ENCODE measurements at regions not wholly inside any gene's neighbourhood (a gene's known extent, or its start where the extent isn't known, plus 50 kb on each side); places are given as distances from the start of the nearest gene placed in this dataset.

DNA sequence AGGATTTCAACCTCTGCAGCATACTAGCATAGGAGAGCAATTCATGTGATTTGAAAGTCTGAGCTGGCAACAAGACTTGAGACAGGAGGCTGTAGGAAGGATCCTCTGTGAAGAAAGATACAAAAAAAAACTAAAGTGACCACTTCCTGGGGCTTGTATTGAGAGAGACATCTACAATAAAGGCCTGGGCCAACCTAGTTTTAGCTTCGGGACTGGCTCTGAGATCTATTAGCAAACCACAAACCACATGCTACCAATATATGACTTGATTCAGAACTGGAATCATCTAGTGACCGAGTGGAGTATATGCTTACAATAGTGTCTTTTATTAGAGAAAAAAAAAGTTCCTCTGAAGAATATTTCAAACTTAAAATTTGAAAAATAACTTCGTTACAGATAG is 1448.9 kb upstream of the CDH6 start:
- Mint-ChIP-seq H3K9me3 (no peaks in the 10 kb centered on the region), H3K4me3 (no peak overlapping the region), H3K4me1 (no peaks in the 10 kb centered on the region), H3K27me3 (ENCODE audit: insufficient read depth, low read depth, poor library complexity) (no peaks in the 10 kb centered on the region), H3K27ac (no peak overlapping the region; the same call in 1 of the 2 replicates), H3K36me3 (ENCODE audit: low read depth) (no peaks in the 10 kb centered on the region)
- H3K36me3 ChIP-seq (ENCODE audit: insufficient read depth), result no peaks in the 10 kb centered on the region
- H3K27ac ChIP-seq (ENCODE audit: low read depth), result no peak overlapping the region
- H3K9me2 ChIP-seq (ENCODE audit: insufficient read depth), result no peaks in the 10 kb centered on the region
- DNase-seq (ENCODE audit: low spot score), result no peak
- ATAC-seq, result no peak
- TF ChIP-seq, protein P1, sequence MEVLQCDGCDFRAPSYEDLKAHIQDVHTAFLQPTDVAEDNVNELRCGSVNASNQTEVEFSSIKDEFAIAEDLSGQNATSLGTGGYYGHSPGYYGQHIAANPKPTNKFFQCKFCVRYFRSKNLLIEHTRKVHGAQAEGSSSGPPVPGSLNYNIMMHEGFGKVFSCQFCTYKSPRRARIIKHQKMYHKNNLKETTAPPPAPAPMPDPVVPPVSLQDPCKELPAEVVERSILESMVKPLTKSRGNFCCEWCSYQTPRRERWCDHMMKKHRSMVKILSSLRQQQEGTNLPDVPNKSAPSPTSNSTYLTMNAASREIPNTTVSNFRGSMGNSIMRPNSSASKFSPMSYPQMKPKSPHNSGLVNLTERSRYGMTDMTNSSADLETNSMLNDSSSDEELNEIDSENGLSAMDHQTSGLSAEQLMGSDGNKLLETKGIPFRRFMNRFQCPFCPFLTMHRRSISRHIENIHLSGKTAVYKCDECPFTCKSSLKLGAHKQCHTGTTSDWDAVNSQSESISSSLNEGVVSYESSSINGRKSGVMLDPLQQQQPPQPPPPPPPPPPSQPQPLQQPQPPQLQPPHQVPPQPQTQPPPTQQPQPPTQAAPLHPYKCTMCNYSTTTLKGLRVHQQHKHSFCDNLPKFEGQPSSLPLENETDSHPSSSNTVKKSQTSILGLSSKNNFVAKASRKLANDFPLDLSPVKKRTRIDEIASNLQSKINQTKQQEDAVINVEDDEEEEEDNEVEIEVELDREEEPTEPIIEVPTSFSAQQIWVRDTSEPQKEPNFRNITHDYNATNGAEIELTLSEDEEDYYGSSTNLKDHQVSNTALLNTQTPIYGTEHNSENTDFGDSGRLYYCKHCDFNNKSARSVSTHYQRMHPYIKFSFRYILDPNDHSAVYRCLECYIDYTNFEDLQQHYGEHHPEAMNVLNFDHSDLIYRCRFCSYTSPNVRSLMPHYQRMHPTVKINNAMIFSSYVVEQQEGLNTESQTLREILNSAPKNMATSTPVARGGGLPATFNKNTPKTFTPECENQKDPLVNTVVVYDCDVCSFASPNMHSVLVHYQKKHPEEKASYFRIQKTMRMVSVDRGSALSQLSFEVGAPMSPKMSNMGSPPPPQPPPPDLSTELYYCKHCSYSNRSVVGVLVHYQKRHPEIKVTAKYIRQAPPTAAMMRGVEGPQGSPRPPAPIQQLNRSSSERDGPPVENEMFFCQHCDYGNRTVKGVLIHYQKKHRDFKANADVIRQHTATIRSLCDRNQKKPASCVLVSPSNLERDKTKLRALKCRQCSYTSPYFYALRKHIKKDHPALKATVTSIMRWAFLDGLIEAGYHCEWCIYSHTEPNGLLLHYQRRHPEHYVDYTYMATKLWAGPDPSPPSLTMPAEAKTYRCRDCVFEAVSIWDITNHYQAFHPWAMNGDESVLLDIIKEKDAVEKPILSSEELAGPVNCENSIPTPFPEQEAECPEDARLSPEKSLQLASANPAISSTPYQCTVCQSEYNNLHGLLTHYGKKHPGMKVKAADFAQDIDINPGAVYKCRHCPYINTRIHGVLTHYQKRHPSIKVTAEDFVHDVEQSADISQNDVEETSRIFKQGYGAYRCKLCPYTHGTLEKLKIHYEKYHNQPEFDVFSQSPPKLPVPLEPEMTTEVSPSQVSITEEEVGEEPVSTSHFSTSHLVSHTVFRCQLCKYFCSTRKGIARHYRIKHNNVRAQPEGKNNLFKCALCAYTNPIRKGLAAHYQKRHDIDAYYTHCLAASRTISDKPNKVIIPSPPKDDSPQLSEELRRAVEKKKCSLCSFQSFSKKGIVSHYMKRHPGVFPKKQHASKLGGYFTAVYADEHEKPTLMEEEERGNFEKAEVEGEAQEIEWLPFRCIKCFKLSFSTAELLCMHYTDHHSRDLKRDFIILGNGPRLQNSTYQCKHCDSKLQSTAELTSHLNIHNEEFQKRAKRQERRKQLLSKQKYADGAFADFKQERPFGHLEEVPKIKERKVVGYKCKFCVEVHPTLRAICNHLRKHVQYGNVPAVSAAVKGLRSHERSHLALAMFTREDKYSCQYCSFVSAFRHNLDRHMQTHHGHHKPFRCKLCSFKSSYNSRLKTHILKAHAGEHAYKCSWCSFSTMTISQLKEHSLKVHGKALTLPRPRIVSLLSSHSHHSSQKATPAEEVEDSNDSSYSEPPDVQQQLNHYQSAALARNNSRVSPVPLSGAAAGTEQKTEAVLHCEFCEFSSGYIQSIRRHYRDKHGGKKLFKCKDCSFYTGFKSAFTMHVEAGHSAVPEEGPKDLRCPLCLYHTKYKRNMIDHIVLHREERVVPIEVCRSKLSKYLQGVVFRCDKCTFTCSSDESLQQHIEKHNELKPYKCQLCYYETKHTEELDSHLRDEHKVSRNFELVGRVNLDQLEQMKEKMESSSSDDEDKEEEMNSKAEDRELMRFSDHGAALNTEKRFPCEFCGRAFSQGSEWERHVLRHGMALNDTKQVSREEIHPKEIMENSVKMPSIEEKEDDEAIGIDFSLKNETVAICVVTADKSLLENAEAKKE (CRISPR knock-in tag; IDR thresholded peaks at IDR 0.05), result no peak
- TF ChIP-seq, protein P2, sequence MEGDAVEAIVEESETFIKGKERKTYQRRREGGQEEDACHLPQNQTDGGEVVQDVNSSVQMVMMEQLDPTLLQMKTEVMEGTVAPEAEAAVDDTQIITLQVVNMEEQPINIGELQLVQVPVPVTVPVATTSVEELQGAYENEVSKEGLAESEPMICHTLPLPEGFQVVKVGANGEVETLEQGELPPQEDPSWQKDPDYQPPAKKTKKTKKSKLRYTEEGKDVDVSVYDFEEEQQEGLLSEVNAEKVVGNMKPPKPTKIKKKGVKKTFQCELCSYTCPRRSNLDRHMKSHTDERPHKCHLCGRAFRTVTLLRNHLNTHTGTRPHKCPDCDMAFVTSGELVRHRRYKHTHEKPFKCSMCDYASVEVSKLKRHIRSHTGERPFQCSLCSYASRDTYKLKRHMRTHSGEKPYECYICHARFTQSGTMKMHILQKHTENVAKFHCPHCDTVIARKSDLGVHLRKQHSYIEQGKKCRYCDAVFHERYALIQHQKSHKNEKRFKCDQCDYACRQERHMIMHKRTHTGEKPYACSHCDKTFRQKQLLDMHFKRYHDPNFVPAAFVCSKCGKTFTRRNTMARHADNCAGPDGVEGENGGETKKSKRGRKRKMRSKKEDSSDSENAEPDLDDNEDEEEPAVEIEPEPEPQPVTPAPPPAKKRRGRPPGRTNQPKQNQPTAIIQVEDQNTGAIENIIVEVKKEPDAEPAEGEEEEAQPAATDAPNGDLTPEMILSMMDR (conservative IDR thresholded peaks at IDR 0.05; ENCODE audit: low read depth in 2 of 2), result no peak
- TF ChIP-seq, protein P3, sequence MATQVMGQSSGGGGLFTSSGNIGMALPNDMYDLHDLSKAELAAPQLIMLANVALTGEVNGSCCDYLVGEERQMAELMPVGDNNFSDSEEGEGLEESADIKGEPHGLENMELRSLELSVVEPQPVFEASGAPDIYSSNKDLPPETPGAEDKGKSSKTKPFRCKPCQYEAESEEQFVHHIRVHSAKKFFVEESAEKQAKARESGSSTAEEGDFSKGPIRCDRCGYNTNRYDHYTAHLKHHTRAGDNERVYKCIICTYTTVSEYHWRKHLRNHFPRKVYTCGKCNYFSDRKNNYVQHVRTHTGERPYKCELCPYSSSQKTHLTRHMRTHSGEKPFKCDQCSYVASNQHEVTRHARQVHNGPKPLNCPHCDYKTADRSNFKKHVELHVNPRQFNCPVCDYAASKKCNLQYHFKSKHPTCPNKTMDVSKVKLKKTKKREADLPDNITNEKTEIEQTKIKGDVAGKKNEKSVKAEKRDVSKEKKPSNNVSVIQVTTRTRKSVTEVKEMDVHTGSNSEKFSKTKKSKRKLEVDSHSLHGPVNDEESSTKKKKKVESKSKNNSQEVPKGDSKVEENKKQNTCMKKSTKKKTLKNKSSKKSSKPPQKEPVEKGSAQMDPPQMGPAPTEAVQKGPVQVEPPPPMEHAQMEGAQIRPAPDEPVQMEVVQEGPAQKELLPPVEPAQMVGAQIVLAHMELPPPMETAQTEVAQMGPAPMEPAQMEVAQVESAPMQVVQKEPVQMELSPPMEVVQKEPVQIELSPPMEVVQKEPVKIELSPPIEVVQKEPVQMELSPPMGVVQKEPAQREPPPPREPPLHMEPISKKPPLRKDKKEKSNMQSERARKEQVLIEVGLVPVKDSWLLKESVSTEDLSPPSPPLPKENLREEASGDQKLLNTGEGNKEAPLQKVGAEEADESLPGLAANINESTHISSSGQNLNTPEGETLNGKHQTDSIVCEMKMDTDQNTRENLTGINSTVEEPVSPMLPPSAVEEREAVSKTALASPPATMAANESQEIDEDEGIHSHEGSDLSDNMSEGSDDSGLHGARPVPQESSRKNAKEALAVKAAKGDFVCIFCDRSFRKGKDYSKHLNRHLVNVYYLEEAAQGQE (IDR thresholded peaks at IDR 0.05; ENCODE audit: unreplicated experiment), result no peak
- TF ChIP-seq ZNF331 (CRISPR knock-in tag; IDR thresholded peaks at IDR 0.05; ENCODE audit: low read depth), result no peak
- TF ChIP-seq, protein P4, sequence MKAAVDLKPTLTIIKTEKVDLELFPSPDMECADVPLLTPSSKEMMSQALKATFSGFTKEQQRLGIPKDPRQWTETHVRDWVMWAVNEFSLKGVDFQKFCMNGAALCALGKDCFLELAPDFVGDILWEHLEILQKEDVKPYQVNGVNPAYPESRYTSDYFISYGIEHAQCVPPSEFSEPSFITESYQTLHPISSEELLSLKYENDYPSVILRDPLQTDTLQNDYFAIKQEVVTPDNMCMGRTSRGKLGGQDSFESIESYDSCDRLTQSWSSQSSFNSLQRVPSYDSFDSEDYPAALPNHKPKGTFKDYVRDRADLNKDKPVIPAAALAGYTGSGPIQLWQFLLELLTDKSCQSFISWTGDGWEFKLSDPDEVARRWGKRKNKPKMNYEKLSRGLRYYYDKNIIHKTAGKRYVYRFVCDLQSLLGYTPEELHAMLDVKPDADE (IDR thresholded peaks at IDR 0.05), result no peak
- no peak for TF ChIP-seq STAT1 (IDR thresholded peaks at IDR 0.05; ENCODE audit: unreplicated experiment)
- no peak for TF ChIP-seq EZH2phosphoT487 (IDR thresholded peaks at IDR 0.05; ENCODE audit: unreplicated experiment)
- TF ChIP-seq CREB1 (CRISPR knock-in tag; IDR thresholded peaks at IDR 0.05; ENCODE audit: low read depth), result no peak
- no peak for TF ChIP-seq JUNB (IDR thresholded peaks at IDR 0.05; ENCODE audit: unreplicated experiment)
- H3K4me1 ChIP-seq (ENCODE audit: insufficient read depth), result no peaks in the 10 kb centered on the region
- no peaks in the 10 kb centered on the region for H3F3A ChIP-seq (replicated peaks; ENCODE audit: low read depth)
- H3K4me3 ChIP-seq, result no peak overlapping the region
- no peak overlapping the region for H2AFZ ChIP-seq
- H3K79me2 ChIP-seq (replicated peaks; ENCODE audit: insufficient read depth), result no peaks in the 10 kb centered on the region
- H3K27me3 ChIP-seq (ENCODE audit: insufficient read depth), result no peaks in the 10 kb centered on the region
- no peak overlapping the region for H3K4me2 ChIP-seq
- H4K20me1 ChIP-seq (replicated peaks; ENCODE audit: insufficient read depth), result no peaks in the 10 kb centered on the region

All from GM23338 (cell line).